ENCODE measurements at regions not wholly inside any gene's neighbourhood (a gene's known extent, or its start where the extent isn't known, plus 50 kb on each side); places are given as distances from the start of the nearest gene placed in this dataset.

GRCh38 chr6:8268606-8269005 lies 166.3 kb upstream of the EEF1E1 start:
- no peaks in the 10 kb centered on the region for H3K4me1 ChIP-seq (ENCODE audit: control insufficient read depth in 1 of 2, insufficient read depth in 1 of 2, low read depth in 1 of 2, low read length in 1 of 2)

DNA sequence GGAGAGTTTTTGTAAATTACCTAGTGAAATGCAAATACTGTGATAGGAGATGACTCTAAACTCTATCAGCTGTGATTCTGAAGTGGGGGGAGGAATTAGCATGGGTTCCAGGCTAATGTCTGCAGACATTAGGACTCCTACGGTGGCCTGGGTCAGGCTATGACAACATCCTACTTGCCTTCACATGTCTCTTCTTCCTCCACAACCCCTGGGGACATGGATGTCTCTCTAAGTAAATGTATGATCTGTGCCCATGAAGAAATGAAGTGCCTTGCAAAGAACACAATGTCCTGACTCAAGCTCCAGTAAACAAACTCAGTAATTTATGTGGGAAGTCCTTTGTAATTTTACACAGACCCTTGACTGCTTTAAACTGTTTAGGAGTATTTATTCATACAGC lies 165.8 kb upstream of the EEF1E1 start:
- no peaks in the 10 kb centered on the region for H3K27me3 ChIP-seq
- H3K9me3 ChIP-seq: no peaks in the 10 kb centered on the region
- TF ChIP-seq, protein P1, sequence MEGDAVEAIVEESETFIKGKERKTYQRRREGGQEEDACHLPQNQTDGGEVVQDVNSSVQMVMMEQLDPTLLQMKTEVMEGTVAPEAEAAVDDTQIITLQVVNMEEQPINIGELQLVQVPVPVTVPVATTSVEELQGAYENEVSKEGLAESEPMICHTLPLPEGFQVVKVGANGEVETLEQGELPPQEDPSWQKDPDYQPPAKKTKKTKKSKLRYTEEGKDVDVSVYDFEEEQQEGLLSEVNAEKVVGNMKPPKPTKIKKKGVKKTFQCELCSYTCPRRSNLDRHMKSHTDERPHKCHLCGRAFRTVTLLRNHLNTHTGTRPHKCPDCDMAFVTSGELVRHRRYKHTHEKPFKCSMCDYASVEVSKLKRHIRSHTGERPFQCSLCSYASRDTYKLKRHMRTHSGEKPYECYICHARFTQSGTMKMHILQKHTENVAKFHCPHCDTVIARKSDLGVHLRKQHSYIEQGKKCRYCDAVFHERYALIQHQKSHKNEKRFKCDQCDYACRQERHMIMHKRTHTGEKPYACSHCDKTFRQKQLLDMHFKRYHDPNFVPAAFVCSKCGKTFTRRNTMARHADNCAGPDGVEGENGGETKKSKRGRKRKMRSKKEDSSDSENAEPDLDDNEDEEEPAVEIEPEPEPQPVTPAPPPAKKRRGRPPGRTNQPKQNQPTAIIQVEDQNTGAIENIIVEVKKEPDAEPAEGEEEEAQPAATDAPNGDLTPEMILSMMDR (IDR thresholded peaks at IDR 0.05): no peak
- no peaks in the 10 kb centered on the region for H3K4me1 ChIP-seq (ENCODE audit: control insufficient read depth in 1 of 2, insufficient read depth in 1 of 2, low read depth in 1 of 2, low read length in 1 of 2)
- no peak overlapping the region for H3K4me3 ChIP-seq (ENCODE audit: low read depth in 1 of 2, low read length in 1 of 2)
- no peaks in the 10 kb centered on the region for H3K36me3 ChIP-seq
- no peak overlapping the region for H3K27ac ChIP-seq

More at GRCh38 chr6:8268606-8269005, 166.3 kb upstream of the EEF1E1 start:
- Histone ChIP-seq H3K9me3 (no peaks in the 10 kb centered on the region), H3K4me3 (ENCODE audit: low read depth in 1 of 2, low read length in 1 of 2) (no peak overlapping the region), H3K36me3 (no peaks in the 10 kb centered on the region), H3K27me3 (no peaks in the 10 kb centered on the region), H3K27ac (no peak overlapping the region)
- TF ChIP-seq, protein P1 (IDR thresholded peaks at IDR 0.05): no peak

DNA sequence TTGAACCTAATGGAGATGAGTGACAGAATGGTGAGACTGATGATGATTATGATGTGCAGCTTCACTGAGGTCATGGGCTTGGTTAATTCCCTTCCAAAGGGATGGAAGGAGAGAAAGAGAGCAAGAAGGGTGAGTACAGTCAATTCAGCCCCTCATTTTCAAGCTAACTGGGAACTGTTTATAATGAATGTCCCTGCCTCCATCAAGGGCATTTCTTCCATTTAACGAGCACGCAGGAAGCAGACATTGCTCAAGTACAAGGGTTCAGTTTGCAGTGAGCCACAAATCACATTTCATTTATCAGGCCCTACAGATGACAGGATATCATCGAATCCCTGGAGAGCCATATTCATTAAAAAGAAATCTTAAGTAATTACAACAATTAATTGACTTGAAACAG lies 158.3 kb upstream of the EEF1E1 start:
- TF ChIP-seq, protein P1 (IDR thresholded peaks at IDR 0.05): no peak
- H3K27ac ChIP-seq: no peak overlapping the region
- H3K27me3 ChIP-seq: no peaks in the 10 kb centered on the region
- H3K4me3 ChIP-seq (ENCODE audit: low read depth in 1 of 2, low read length in 1 of 2): no peak overlapping the region
- H3K9me3 ChIP-seq: no peaks in the 10 kb centered on the region
- no peaks in the 10 kb centered on the region for H3K4me1 ChIP-seq (ENCODE audit: control insufficient read depth in 1 of 2, insufficient read depth in 1 of 2, low read depth in 1 of 2, low read length in 1 of 2)
- H3K36me3 ChIP-seq: no peaks in the 10 kb centered on the region

GRCh38 chr6:8246403-8246802 lies 144.1 kb upstream of the EEF1E1 start:
- Histone ChIP-seq H3K27me3 (peaks cover 5% of the 10 kb centered on the region), H3K36me3 (no peaks in the 10 kb centered on the region), H3K4me3 (ENCODE audit: low read depth in 1 of 2, low read length in 1 of 2) (no peak overlapping the region), H3K9me3 (no peaks in the 10 kb centered on the region), H3K4me1 (ENCODE audit: control insufficient read depth in 1 of 2, insufficient read depth in 1 of 2, low read depth in 1 of 2, low read length in 1 of 2) (no peaks in the 10 kb centered on the region), H3K27ac (no peak overlapping the region)
- TF ChIP-seq, protein P1 (IDR thresholded peaks at IDR 0.05): no peak

GRCh38 chr6:8245726-8246125 lies 143.4 kb upstream of the EEF1E1 start:
- H3K4me1 ChIP-seq (ENCODE audit: control insufficient read depth in 1 of 2, insufficient read depth in 1 of 2, low read depth in 1 of 2, low read length in 1 of 2): no peaks in the 10 kb centered on the region
- no peak overlapping the region for H3K27ac ChIP-seq
- H3K27me3 ChIP-seq: peaks cover 5% of the 10 kb centered on the region
- TF ChIP-seq, protein P1 (IDR thresholded peaks at IDR 0.05): no peak
- no peaks in the 10 kb centered on the region for H3K36me3 ChIP-seq
- H3K9me3 ChIP-seq: no peaks in the 10 kb centered on the region
- no peak overlapping the region for H3K4me3 ChIP-seq (ENCODE audit: low read depth in 1 of 2, low read length in 1 of 2)

DNA sequence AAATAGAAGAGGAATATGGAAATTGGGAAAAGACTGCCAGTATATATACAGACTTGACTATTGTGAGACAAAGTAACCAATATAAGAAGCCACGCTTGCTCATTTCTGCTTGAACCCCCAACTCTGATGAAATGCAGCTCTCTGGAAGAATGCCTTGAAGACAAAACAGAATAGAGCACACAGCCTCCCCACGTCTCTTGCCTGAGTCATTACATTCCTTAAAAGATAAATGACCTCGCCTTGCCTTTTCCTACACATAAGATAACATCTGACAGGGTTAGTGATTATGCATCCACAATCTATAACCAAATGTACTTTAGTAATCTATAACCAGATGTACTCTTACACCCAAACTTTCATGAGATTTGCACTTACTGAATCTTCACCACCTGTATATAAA lies 141.1 kb upstream of the EEF1E1 start:
- Histone ChIP-seq H3K27ac (no peak overlapping the region), H3K36me3 (no peaks in the 10 kb centered on the region), H3K27me3 (peaks cover 24% of the 10 kb centered on the region), H3K4me3 (ENCODE audit: low read depth in 1 of 2, low read length in 1 of 2) (no peak overlapping the region), H3K9me3 (no peaks in the 10 kb centered on the region), H3K4me1 (ENCODE audit: control insufficient read depth in 1 of 2, insufficient read depth in 1 of 2, low read depth in 1 of 2, low read length in 1 of 2) (no peaks in the 10 kb centered on the region)
- TF ChIP-seq, protein P1 (IDR thresholded peaks at IDR 0.05): no peak

Data from neutrophil (primary cell).